ENCODE measurements at regions not wholly inside any gene's neighbourhood (a gene's known extent, or its start where the extent isn't known, plus 50 kb on each side); places are given as distances from the start of the nearest gene placed in this dataset.

- Histone ChIP-seq H4K20me1 (ENCODE audit: control insufficient read depth, insufficient read depth, low read length, poor library complexity, severe bottlenecking) (no peaks in the 10 kb centered on the region), H3K79me2 (ENCODE audit: control insufficient read depth, insufficient read depth, low read length) (no peaks in the 10 kb centered on the region), H3K36me3 (replicated peaks in 1 of 2; ENCODE audit: control extremely low read depth in 1 of 2, control insufficient read depth in 1 of 2, extremely low read depth in 1 of 2, insufficient read depth in 2 of 2, low read length in 1 of 2) (no peaks in the 10 kb centered on the region), H3K9me3 (ENCODE audit: control extremely low read depth in 1 of 3, control insufficient read depth in 2 of 3, insufficient read depth in 1 of 3, low read length in 2 of 3) (peaks cover 0 to 3% (median 0%) of the 10 kb centered on the region in 3 donors), H3K4me2 (replicated peaks; ENCODE audit: low read depth, low read length, poor library complexity, severe bottlenecking) (no peak overlapping the region), H3K9ac (ENCODE audit: low read length) (no peak overlapping the region), H3K27me3 (replicated peaks in 1 of 4; ENCODE audit: control extremely low read depth in 1 of 4, control insufficient read depth in 3 of 4, insufficient read depth in 4 of 4, low read length in 3 of 4) (no peaks in the 10 kb centered on the region), H2AFZ (ENCODE audit: insufficient read depth, low read depth, low read length, poor library complexity, severe bottlenecking) (no peak overlapping the region), H3K4me1 (ENCODE audit: control insufficient read depth in 2 of 2, insufficient read depth in 2 of 2, low read length in 2 of 2) (no peaks in the 10 kb centered on the region), H3K27ac (ENCODE audit: low read length in 2 of 2) (no peak overlapping the region), H3K4me3 (ENCODE audit: control extremely low read depth in 1 of 5, extremely low read depth in 1 of 5, insufficient read depth in 1 of 5, low read depth in 2 of 5, low read length in 4 of 5) (no peak overlapping the region)
- no peaks in the 10 kb centered on the region for H3K4me1 Mint-ChIP-seq
- 20% methylated on average over 1 of the region's 4 CpGs for WGBS (ENCODE audit: insufficient coverage)
- no peak for ATAC-seq (ENCODE audit: low read depth)
- DNase-seq, result no peak
- intact Hi-C loops (cut with micrococcal nuclease), result no loop called here
- H3K9me3 Mint-ChIP-seq (ENCODE audit: insufficient read depth), result no peaks in the 10 kb centered on the region
- TF ChIP-seq EZH2 (IDR thresholded peaks at IDR 0.05; ENCODE audit: borderline replicate concordance, insufficient read depth, low read depth, low read length, poor library complexity, severe bottlenecking) (no peak), CTCF (IDR thresholded peaks at IDR 0.05) (no peak)
- POLR2A ChIA-PET, result no interaction called here
- H3K27me3 Mint-ChIP-seq, result no peaks in the 10 kb centered on the region
- H3K4me3 Mint-ChIP-seq, result no peak overlapping the region
- no peak overlapping the region for H3K27ac Mint-ChIP-seq
- CTCF ChIA-PET, result no interaction called here
Observed at GRCh38 chr20:12289465-12289864, 371.8 kb downstream of the BTBD3 start.

GRCh38 chr20:12291386-12291785 lies 373.7 kb downstream of the BTBD3 start:
- no peak for ATAC-seq (ENCODE audit: low read depth)
- Mint-ChIP-seq H3K27ac (no peak overlapping the region), H3K9me3 (ENCODE audit: insufficient read depth) (peaks cover 2% of the 10 kb centered on the region), H3K4me1 (no peaks in the 10 kb centered on the region), H3K27me3 (no peaks in the 10 kb centered on the region), H3K4me3 (no peak overlapping the region)
- intact Hi-C loops (cut with micrococcal nuclease), result no loop called here
- no peaks in the 10 kb centered on the region for H3K4me1 ChIP-seq (ENCODE audit: control insufficient read depth in 2 of 2, insufficient read depth in 2 of 2, low read length in 2 of 2)
- no CpG with 5 or more reads among the region's 3 CpGs for WGBS (ENCODE audit: insufficient coverage)
- no peak overlapping the region for H2AFZ ChIP-seq (ENCODE audit: insufficient read depth, low read depth, low read length, poor library complexity, severe bottlenecking)
- H4K20me1 ChIP-seq (ENCODE audit: control insufficient read depth, insufficient read depth, low read length, poor library complexity, severe bottlenecking), result no peaks in the 10 kb centered on the region
- H3K36me3 ChIP-seq (replicated peaks in 1 of 2; ENCODE audit: control extremely low read depth in 1 of 2, control insufficient read depth in 1 of 2, extremely low read depth in 1 of 2, insufficient read depth in 2 of 2, low read length in 1 of 2), result no peaks in the 10 kb centered on the region
- no peak overlapping the region for H3K9ac ChIP-seq (ENCODE audit: low read length)
- CTCF ChIA-PET, result no interaction called here
- no peak overlapping the region for H3K4me2 ChIP-seq (replicated peaks; ENCODE audit: low read depth, low read length, poor library complexity, severe bottlenecking)
- H3K27me3 ChIP-seq (replicated peaks in 1 of 4; ENCODE audit: control extremely low read depth in 1 of 4, control insufficient read depth in 3 of 4, insufficient read depth in 4 of 4, low read length in 3 of 4), result no peaks in the 10 kb centered on the region
- no peaks in the 10 kb centered on the region for H3K79me2 ChIP-seq (ENCODE audit: control insufficient read depth, insufficient read depth, low read length)
- H3K27ac ChIP-seq (ENCODE audit: low read length in 2 of 2), result no peak overlapping the region
- no peak for DNase-seq
- POLR2A ChIA-PET, result no interaction called here
- H3K4me3 ChIP-seq (ENCODE audit: control extremely low read depth in 1 of 5, extremely low read depth in 1 of 5, insufficient read depth in 1 of 5, low read depth in 2 of 5, low read length in 4 of 5), result no peak overlapping the region
- peaks cover 0 to 3% (median 0%) of the 10 kb centered on the region in 3 donors for H3K9me3 ChIP-seq (ENCODE audit: control extremely low read depth in 1 of 3, control insufficient read depth in 2 of 3, insufficient read depth in 1 of 3, low read length in 2 of 3)
- TF ChIP-seq EZH2 (IDR thresholded peaks at IDR 0.05; ENCODE audit: borderline replicate concordance, insufficient read depth, low read depth, low read length, poor library complexity, severe bottlenecking) (no peak), CTCF (IDR thresholded peaks at IDR 0.05) (no peak)

Measured in B cell (primary cell).